GM21367 (cell line): ENCODE measurements at regions not wholly inside any gene's neighbourhood (a gene's known extent, or its start where the extent isn't known, plus 50 kb on each side); places are given as distances from the start of the nearest gene placed in this dataset.

Experiments used
- ATAC-seq: cut with Tn5 transposase; IDR thresholded peaks from one replicate; pipeline ENCODE4 v1.9.1; 2021; ENCODE audit not compliant: unreplicated experiment

GRCh38 chr10:58016614-58017013, 251.1 kb downstream of the IPMK start:
- ATAC-seq = no peak

DNA sequence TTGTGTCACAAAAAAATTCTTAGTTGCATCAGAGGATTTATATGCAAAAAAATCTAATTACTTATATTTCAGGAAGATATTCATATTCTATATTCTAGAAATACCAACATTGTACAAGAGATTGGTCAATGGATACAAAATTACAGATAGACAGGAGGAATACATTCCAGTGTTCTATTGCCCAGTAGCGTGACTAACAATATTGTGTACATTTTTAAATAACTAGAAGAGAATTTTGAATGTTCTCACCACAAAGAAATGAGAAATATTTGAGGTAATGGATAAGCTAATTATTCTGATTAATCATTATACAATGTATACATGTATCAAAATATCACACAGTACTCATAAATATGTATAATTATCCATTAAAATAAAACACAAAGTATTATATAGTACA, 253.3 kb downstream of the IPMK start:
- no peak for ATAC-seq

DNA sequence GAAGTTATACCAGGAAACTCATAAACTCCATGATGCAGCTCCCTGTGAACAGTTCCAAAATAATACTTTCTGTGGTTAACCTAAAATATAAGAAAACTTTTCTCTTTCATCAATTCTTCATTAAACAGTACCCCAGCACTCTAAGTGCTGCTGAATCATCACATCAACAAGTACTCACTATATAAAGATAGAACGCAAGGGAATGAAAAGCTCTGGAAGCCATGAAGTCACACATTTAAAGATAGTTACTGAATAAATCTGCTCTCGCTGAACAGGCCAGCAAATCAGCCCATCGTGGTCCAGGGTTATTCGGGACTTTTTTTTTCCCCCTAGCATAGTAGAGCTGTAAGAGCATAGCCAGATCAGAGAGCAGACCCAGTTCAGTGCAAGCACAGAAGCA, 254.3 kb downstream of the IPMK start:
- ATAC-seq = no peak

GRCh38 chr10:58010073-58010702, 257.5 kb downstream of the IPMK start:
- ATAC-seq = no peak

DNA sequence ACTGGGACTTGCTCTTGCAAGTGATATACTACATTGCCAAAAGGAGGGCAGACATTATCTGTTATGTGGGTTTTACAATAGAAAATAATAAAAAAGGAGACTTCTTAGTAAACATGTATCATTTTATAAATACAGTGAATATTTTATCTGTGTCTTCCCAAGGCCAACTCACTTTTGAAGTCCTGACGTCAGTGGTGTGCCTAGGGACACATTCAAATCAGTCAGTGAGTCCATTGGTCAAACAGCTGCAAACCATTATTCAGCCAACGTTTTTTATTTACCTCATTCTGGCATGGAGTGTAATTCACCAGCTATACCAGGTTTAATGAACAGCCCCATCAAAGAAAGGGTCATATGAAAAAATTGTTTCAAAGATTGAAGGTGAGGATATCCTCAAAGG, 263.7 kb downstream of the IPMK start:
- ATAC-seq = no peak

GRCh38 chr10:58001159-58001558, 266.5 kb downstream of the IPMK start:
- no peak for ATAC-seq

- no peak for ATAC-seq
Measured at GRCh38 chr10:57996536-57996935, 271.2 kb downstream of the IPMK start.

- ATAC-seq = no peak
Measured at GRCh38 chr10:57993302-57993701, 274.4 kb downstream of the IPMK start.

- no peak for ATAC-seq
Measured at GRCh38 chr10:57992321-57993077, 275.2 kb downstream of the IPMK start.

DNA sequence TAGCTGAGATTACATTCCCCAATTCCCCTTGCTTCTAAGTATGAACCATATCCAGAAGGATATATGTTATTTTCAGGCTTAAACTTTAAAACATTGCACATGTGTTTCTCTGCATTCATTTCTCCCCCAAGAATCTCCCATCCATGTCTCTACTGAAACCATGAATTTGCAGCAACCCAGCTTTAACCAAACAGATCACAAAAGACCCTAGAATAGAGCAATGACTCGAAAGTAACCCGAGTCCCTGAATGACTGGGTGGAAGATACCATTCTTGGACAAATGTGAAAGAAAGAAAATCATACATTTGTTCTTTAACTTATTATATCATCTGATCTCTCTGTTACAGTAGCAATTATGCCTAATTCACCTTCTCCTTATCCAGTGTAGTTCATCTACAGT, 278.7 kb downstream of the IPMK start:
- ATAC-seq = no peak

GRCh38 chr10:57987055-57987721, 280.5 kb downstream of the IPMK start:
- ATAC-seq = no peak

- ATAC-seq = no peak
Measured at GRCh38 chr10:57986422-57986821, 281.3 kb downstream of the IPMK start.

DNA sequence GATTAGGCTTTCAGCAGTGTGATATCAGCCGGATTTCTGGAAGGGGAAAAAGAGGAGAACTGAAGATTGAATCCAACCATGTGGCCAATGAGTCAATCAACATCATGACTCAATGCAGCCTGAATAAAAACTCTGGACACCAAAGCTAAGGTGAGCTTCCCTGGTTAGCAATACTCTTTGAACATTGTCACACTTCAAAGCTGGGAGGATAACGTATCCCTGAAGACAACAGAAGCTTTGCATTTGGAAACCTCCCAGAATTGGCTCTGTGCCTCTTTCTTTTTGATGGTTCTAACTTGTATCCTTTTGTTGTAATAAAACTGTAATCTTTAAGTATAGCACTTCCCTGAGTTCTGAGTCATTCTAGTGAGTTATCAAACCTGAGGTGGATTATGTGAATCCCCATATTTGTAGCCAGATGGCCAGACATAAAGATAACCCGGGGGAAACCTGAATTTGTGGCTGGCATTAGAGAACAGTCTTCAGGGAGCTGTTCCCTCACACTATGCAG, 284.4 kb downstream of the IPMK start:
- no peak for ATAC-seq

DNA sequence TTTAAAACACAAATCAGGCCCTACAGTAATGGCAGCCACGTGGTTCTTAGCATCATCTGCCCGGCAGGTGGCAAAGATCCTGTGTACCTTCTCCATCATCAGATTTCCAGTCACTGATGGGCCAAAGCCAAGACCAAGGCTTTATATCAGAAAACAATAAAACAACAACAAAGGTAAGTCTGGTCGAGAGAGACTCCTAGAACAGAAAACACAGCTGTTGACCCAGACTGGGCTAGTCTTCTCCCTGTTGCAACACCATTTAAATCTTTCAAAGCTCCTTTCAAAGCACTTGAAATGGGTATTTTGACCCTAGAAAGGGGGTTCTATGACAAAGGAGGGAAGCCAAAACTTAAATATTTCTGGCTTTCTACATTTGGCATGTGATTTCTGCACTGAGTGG, 285.6 kb downstream of the IPMK start:
- ATAC-seq = no peak

- no peak for ATAC-seq
Measured at GRCh38 chr10:57979956-57980355, 287.7 kb downstream of the IPMK start.

- ATAC-seq = no peak
Measured at GRCh38 chr10:57979491-57979890, 288.2 kb downstream of the IPMK start.

GRCh38 chr10:57977262-57977661, 290.4 kb downstream of the IPMK start:
- no peak for ATAC-seq

GRCh38 chr10:57973451-57973850, 294.2 kb downstream of the IPMK start:
- no peak for ATAC-seq

GRCh38 chr10:57972783-57973182, 294.9 kb downstream of the IPMK start:
- ATAC-seq = no peak

DNA sequence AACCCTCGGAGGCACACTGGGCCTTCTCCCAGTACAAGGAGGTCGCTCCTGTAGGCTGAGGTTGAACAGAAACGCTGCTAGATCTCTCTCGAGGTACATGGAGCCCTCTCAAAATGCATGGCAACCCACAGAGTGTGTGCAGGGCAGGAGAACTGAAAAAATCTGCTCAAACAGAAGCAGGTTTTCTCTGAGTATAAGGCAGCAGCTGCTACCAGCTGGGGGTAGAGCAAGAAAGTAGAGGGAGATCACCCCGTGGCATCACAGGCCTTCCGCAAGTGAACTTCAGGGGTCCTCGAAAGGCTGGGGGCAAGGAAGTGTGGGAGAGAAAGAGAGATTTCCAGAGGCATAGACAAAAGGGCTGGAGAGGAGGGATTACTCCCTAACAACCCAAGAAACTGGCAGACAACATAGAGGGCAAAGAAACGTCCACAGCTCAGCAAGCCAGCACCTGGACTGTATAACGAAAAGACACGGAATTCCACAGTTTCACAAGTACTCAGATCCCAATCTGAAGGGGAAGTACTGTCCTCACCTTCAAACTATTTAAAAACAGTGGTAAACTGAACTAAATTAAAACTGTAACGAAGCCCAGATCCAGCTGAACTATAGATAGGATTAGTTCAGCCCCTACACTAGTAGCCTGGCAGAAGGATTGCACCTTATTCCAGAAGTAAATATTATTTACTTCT, 299.2 kb downstream of the IPMK start:
- ATAC-seq = no peak

GRCh38 chr10:57964351-57964750, 303.3 kb downstream of the IPMK start:
- no peak for ATAC-seq
